Activated CD4-positive, alpha-beta T cell treated with anti-CD3 and anti-CD28 coated beads, Interleukin-2, amount 10 ng/mL, durations not matched to agents 24 days and 14 days (primary cell): ENCODE measurements at regions not wholly inside any gene's neighbourhood (a gene's known extent, or its start where the extent isn't known, plus 50 kb on each side); places are given as distances from the start of the nearest gene placed in this dataset.

Experiments
- DNase-seq: peaks from one replicate; pipeline ENCODE4 v3.0.0; 2022
- H3K27ac Mint-ChIP-seq: one replicate; pipeline ENCODE4 v1.8.0; 2022; ENCODE audit warnings: mild to moderate bottlenecking, mixed read lengths
- H3K27me3 Mint-ChIP-seq: one replicate; pipeline ENCODE4 v1.8.0; 2022; ENCODE audit warnings: mixed read lengths
- H3K36me3 Mint-ChIP-seq: one replicate; pipeline ENCODE4 v1.8.0; 2022; ENCODE audit warnings: low read depth, mild to moderate bottlenecking, mixed read lengths
- H3K4me1 Mint-ChIP-seq: one replicate; pipeline ENCODE4 v1.8.0; 2021; ENCODE audit warnings: mixed read lengths
- H3K4me3 Mint-ChIP-seq: one replicate; pipeline ENCODE4 v1.8.0; 2022; ENCODE audit warnings: mild to moderate bottlenecking, moderate library complexity, mixed read lengths
- H3K9me3 Mint-ChIP-seq: one replicate; pipeline ENCODE4 v1.8.0; 2021; ENCODE audit warnings: mixed read lengths
- intact Hi-C: fragments of 100-400 bp; cut with micrococcal nuclease; formaldehyde crosslinking; loops from one replicate; pipeline ENCODE4 v1.15.1; 2023

DNA sequence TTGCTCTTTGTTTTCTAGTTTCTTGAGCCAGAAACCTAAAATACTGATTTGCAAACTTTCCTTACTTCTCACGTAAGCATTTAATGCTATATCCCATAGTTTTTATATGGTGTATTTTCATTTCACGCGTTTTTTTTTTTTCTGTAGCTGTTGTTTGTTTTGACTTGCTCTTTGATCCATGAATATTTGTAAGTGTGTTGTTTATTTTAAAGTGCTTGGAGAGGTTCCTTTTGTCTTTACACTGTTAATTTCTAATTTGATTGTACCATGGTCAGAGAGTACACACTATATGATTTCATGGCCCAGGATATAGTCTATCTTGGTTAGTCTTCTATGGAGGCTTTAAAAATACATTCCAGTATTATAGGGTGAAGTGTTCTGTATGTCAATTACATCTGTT is 84.8 kb upstream of the RNF217 start:
- Mint-ChIP-seq H3K36me3 (no peaks in the 10 kb centered on the region), H3K4me1 (peaks cover under 1% of the 10 kb centered on the region), H3K27me3 (peaks cover 8% of the 10 kb centered on the region), H3K4me3 (no peak overlapping the region), H3K9me3 (no peaks in the 10 kb centered on the region), H3K27ac (no peak overlapping the region)
- no peak for DNase-seq
- intact Hi-C loops: no loop called here

- no peak for DNase-seq
- H3K9me3 Mint-ChIP-seq: no peaks in the 10 kb centered on the region
- peaks cover 3% of the 10 kb centered on the region for H3K27me3 Mint-ChIP-seq
- H3K4me1 Mint-ChIP-seq: peaks cover 2% of the 10 kb centered on the region
- intact Hi-C loops: no loop called here
- H3K4me3 Mint-ChIP-seq: no peak overlapping the region
- H3K36me3 Mint-ChIP-seq: no peaks in the 10 kb centered on the region
- H3K27ac Mint-ChIP-seq: no peak overlapping the region
Observed at GRCh38 chr6:124879110-124879991, 82.9 kb upstream of the RNF217 start.

- H3K27ac Mint-ChIP-seq: no peak overlapping the region
- no peaks in the 10 kb centered on the region for H3K36me3 Mint-ChIP-seq
- no peak overlapping the region for H3K4me3 Mint-ChIP-seq
- intact Hi-C loops: no loop called here
- peaks cover 3% of the 10 kb centered on the region for H3K27me3 Mint-ChIP-seq
- peaks cover 2% of the 10 kb centered on the region for H3K4me1 Mint-ChIP-seq
- no peak for DNase-seq
- no peaks in the 10 kb centered on the region for H3K9me3 Mint-ChIP-seq
Observed at GRCh38 chr6:124879992-124880355, 82.3 kb upstream of the RNF217 start.

DNA sequence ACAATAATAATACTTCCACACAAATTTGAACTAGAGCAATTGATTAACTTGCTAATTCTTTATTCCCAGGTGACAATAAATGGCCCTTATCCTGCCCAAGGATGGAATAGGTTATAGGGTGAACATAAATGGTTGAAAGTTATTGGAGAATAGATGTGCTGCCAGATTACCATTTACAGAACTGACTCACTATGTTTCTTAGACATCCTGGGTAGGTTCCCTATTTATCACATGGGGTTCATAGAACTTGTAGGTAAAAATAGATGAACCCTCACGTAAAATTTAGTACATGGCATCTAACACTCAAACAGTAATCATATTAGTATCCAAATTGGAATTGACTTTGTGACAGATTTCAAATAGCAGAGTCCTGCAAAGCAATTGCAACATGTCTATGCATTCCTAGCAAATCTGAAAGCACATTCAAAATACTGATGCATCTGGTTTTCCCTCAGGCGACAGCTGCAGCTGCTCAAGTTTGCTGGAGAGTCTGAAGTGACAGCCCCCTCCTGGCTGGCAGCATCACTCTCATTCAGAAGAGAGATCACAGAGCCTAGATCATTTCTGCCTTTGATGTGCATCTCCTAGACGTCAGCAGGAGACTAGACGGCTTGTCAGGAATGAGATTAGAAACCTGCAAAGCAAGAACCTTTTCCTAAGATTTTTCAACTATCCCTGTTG is 80.2 kb upstream of the RNF217 start:
- Mint-ChIP-seq H3K9me3 (no peaks in the 10 kb centered on the region), H3K27me3 (peaks cover 2% of the 10 kb centered on the region), H3K4me3 (no peak overlapping the region), H3K27ac (no peak overlapping the region), H3K4me1 (peaks cover 2% of the 10 kb centered on the region), H3K36me3 (no peaks in the 10 kb centered on the region)
- intact Hi-C loops: no loop called here
- DNase-seq: no peak

DNA sequence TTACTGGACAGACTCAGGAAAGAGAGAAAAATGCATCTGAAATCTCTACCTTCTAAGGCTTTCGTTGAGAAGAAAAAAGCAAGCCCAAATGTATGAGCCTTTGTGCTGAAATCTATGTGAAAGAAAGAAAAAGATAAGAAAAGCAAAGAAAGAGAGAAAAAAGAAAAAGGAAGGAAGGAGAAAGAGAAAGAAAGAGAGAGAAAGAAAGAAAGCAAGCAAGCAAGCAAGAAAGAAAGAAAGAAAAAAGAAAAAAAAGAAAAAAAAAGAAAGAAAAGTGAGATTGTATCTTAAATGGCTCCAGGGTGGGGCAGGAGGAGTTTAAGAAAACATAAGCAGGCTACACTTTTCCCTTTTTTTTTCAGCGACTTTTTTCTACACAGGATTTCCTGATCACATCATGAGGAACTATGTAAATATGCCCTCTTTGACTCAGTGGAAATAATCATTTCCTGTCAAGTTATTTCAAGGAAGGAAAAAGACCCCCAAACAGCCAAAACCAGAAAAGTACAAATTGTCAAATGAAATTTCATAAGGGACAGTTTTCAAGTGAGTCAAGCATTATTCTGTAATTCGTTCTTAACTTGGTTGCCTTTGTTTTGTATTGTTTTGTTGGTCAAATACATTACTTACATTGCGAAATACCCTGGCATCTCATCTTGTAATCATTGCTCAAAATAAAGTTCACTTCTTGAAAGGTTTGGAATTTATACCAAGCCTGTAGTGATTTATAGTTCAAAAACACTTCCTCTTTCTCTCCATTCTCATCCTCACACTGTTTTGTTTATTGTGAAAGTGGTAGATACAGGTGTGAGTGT is 79.5 kb upstream of the RNF217 start:
- H3K27me3 Mint-ChIP-seq: peaks cover 2% of the 10 kb centered on the region
- H3K4me1 Mint-ChIP-seq: peaks cover 2% of the 10 kb centered on the region
- H3K27ac Mint-ChIP-seq: no peak overlapping the region
- no peaks in the 10 kb centered on the region for H3K9me3 Mint-ChIP-seq
- no peaks in the 10 kb centered on the region for H3K36me3 Mint-ChIP-seq
- no peak for DNase-seq
- intact Hi-C loops: no loop called here
- no peak overlapping the region for H3K4me3 Mint-ChIP-seq

DNA sequence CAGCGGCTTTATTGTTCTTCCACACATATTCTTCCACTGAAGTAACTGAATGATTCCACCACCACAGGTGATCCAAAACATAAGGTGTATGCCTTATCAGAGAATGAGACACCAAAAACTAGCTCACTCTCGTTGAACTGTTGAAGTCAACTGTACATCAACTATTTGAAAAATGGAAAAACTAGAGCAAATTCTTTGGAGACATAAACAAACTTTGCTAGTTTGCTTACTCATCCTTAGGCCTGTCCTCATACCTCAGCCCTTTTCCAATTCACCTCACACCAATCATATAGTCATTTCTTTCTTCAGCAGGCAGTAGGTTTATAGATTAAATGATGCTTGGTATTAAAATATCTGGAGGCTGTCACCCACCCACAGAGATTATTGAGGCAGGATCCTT is 77.1 kb upstream of the RNF217 start:
- no peak overlapping the region for H3K27ac Mint-ChIP-seq
- H3K4me1 Mint-ChIP-seq: peaks cover 14% of the 10 kb centered on the region
- peaks cover 2% of the 10 kb centered on the region for H3K27me3 Mint-ChIP-seq
- no peak overlapping the region for H3K4me3 Mint-ChIP-seq
- DNase-seq: no peak
- H3K36me3 Mint-ChIP-seq: no peaks in the 10 kb centered on the region
- no peaks in the 10 kb centered on the region for H3K9me3 Mint-ChIP-seq
- intact Hi-C loops: no loop called here

DNA sequence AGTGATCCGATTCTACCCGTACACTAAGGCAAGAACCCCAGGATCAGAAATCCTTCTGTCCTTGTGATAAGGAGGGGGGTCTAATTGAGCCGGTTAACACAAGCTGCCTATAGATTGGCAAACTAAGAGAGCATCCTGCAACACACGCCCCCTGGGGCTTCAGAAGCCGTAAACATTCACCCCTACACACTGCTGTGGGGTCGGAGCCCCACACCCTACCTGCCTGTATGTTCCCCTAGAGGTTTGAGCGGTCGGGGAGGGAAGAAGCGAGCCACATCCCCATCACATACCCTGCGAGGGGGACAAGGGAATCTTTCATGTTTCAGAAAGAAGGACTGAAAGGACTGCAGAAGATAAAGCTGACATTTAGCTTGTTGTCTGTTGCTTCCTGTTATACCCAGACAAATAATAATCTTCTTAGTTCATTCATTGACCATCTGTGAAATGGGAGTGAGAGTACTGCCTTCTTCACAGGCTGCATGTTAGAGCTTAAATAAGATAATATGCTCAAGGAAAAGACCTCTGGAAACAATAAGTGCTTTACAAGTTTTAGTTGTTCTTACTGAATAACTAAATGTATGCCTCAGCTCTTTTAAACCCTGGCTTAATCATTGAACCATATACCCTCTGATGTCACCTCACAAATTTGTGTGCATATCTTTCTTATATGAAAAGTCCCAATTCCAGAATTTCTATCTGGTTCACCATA is 74.2 kb upstream of the RNF217 start:
- H3K9me3 Mint-ChIP-seq: no peaks in the 10 kb centered on the region
- intact Hi-C loops: no loop called here
- H3K4me3 Mint-ChIP-seq: peak overlapping the region; percentile 39
- DNase-seq: no peak
- H3K4me1 Mint-ChIP-seq: peaks cover 11% of the 10 kb centered on the region
- H3K27me3 Mint-ChIP-seq: no peaks in the 10 kb centered on the region
- no peak overlapping the region for H3K27ac Mint-ChIP-seq
- H3K36me3 Mint-ChIP-seq: no peaks in the 10 kb centered on the region

- Mint-ChIP-seq H3K36me3 (no peaks in the 10 kb centered on the region), H3K27me3 (no peaks in the 10 kb centered on the region), H3K4me1 (peaks cover 11% of the 10 kb centered on the region), H3K27ac (no peak overlapping the region), H3K9me3 (no peaks in the 10 kb centered on the region), H3K4me3 (peak overlapping the region; percentile 39)
- intact Hi-C loops: no loop called here
- DNase-seq: no peak
Observed at GRCh38 chr6:124888581-124889371, 73.5 kb upstream of the RNF217 start.

DNA sequence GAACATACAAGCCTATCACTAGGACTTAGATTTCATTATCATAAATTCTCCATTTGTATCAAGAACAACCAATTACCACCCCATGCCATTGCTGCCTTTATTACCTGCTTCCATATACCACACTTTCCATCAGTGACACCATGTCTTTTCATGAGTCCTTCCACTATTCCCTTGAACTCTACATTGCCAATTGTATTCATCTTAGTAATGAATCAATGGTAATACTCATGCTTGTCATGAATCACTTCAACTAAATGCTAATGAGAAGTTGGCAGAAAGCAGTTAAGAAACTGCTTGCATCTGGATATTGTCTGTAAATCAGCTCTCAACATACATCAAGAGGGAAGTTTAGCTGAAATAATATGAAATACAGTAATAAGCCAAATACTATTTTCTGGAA is 61.2 kb upstream of the RNF217 start:
- Mint-ChIP-seq H3K9me3 (no peaks in the 10 kb centered on the region), H3K27ac (no peak overlapping the region), H3K27me3 (no peaks in the 10 kb centered on the region), H3K4me1 (no peaks in the 10 kb centered on the region), H3K4me3 (no peak overlapping the region), H3K36me3 (no peaks in the 10 kb centered on the region)
- intact Hi-C loops: no loop called here
- DNase-seq: no peak

DNA sequence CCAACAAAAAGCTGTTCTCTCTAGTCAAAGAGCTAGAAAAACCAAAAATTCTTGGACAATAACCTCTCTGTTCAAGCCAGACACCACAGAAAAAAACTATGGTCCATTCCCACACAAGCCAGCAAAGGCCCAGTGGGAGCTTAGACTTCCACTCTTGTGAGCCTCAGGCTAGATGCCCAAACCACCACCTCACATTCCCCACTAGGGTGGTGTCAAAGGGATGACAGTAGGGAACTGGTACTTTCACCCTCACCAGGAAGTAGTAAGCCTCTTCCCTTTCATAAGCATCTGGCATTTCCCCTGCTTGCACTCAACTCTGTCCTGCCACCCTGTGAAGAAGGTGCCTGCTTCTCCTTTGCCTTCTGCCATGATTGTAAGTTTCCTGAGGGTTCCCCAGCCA is 58.4 kb upstream of the RNF217 start:
- H3K27me3 Mint-ChIP-seq: no peaks in the 10 kb centered on the region
- H3K4me1 Mint-ChIP-seq: no peaks in the 10 kb centered on the region
- H3K4me3 Mint-ChIP-seq: no peak overlapping the region
- no peak for DNase-seq
- no peaks in the 10 kb centered on the region for H3K9me3 Mint-ChIP-seq
- H3K36me3 Mint-ChIP-seq: no peaks in the 10 kb centered on the region
- intact Hi-C loops: no loop called here
- H3K27ac Mint-ChIP-seq: no peak overlapping the region

- H3K4me1 Mint-ChIP-seq: no peaks in the 10 kb centered on the region
- no peaks in the 10 kb centered on the region for H3K27me3 Mint-ChIP-seq
- no peaks in the 10 kb centered on the region for H3K36me3 Mint-ChIP-seq
Observed at GRCh38 chr6:124907596-124907995, 54.6 kb upstream of the RNF217 start.

More at GRCh38 chr6:124907596-124907995, 54.6 kb upstream of the RNF217 start:
- Mint-ChIP-seq H3K9me3 (no peaks in the 10 kb centered on the region), H3K27ac (no peak overlapping the region), H3K4me3 (no peak overlapping the region)
- no peak for DNase-seq
- intact Hi-C loops: no loop called here
